ENCODE measurements at regions not wholly inside any gene's neighbourhood (a gene's known extent, or its start where the extent isn't known, plus 50 kb on each side); places are given as distances from the start of the nearest gene placed in this dataset.

GRCh38 chr7:45506059-45506458 lies 68.1 kb upstream of the ADCY1 start:
- no peak for TF ChIP-seq CTCF (IDR thresholded peaks at IDR 0.05; ENCODE audit: poor library complexity, severe bottlenecking)
- no peak for TF ChIP-seq EZH2 (IDR thresholded peaks at IDR 0.05; ENCODE audit: borderline replicate concordance, insufficient read depth, low read length, poor library complexity, severe bottlenecking)

Data from neural cell (in vitro differentiated cells).